Activated CD4-positive, alpha-beta T cell treated with anti-CD3 and anti-CD28 coated beads, Interleukin-2, amount 10 ng/mL, durations not matched to agents 7 days and 5 days (primary cell): ENCODE measurements at regions not wholly inside any gene's neighbourhood (a gene's known extent, or its start where the extent isn't known, plus 50 kb on each side); places are given as distances from the start of the nearest gene placed in this dataset.
"Not testable (repeated sequence)": the region's sequence is repeated elsewhere in the genome, so short reads cannot be mapped to it uniquely, and the experiment has no call there.

Source experiments
- CTCF ChIA-PET: fragments of 350-600 bp; sonication (Branson Sonifier 250); formaldehyde crosslinking; loops from one replicate; lab custom pipeline; 2021; ENCODE audit warnings: antibody characterized with exemption; lab: Charles Lee
- POLR2A ChIA-PET: fragments of 350-600 bp; sonication (Branson Sonifier 250); formaldehyde crosslinking; loops from one replicate; lab custom pipeline; 2021; ENCODE audit warnings: antibody characterized with exemption; lab: Charles Lee
- DNase-seq: peaks from one replicate; pipeline ENCODE4 v3.0.0-alpha.2; 2020
- H3K27ac Mint-ChIP-seq: one replicate; pipeline ENCODE4 v1.8.0; 2021; ENCODE audit warnings: mild to moderate bottlenecking, moderate library complexity, mixed read lengths
- H3K27me3 Mint-ChIP-seq: one replicate; pipeline ENCODE4 v1.8.0; 2021; ENCODE audit warnings: mixed read lengths
- H3K36me3 Mint-ChIP-seq: one replicate; pipeline ENCODE4 v1.8.0; 2021; ENCODE audit warnings: low read depth, mixed read lengths
- H3K4me1 Mint-ChIP-seq: one replicate; pipeline ENCODE4 v1.8.0; 2021; ENCODE audit warnings: mixed read lengths
- H3K4me3 Mint-ChIP-seq: one replicate; pipeline ENCODE4 v1.8.0; 2021; ENCODE audit warnings: mild to moderate bottlenecking, moderate library complexity, mixed read lengths
- H3K9me3 Mint-ChIP-seq: one replicate; pipeline ENCODE4 v1.8.0; 2021; ENCODE audit warnings: mixed read lengths

DNA sequence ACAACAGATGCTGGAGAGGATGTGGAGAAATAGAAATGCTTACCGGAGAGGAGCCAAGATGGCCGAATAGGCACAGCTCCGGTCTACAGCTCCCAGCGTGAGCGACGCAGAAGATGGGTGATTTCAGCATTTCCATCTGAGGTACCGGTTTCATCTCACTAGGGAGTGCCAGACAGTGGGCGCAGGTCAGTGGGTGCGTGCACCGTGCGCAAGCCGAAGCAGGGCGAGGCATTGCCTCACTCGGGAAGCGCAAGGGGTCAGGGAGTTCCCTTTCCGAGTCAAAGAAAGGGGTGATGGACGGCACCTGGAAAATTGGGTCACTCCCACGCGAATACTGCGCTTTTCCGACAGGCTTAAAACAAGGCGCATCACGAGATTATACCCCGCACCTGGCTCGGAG, 182.2 kb upstream of the CMC1 start:
- POLR2A ChIA-PET, H3K9me3 Mint-ChIP-seq, H3K4me1 Mint-ChIP-seq, H3K4me3 Mint-ChIP-seq, DNase-seq, H3K27me3 Mint-ChIP-seq, H3K27ac Mint-ChIP-seq, H3K36me3 Mint-ChIP-seq, CTCF ChIA-PET: not testable (repeated sequence)

GRCh38 chr3:28066020-28066419, 175.4 kb upstream of the CMC1 start:
- ChIA-PET POLR2A (no interaction called here), CTCF (no interaction called here)
- no peak overlapping the region for H3K4me3 Mint-ChIP-seq
- H3K27ac Mint-ChIP-seq, result no peak overlapping the region
- DNase-seq, result no peak
- H3K36me3 Mint-ChIP-seq, result no peaks in the 10 kb centered on the region
- no peaks in the 10 kb centered on the region for H3K27me3 Mint-ChIP-seq
- H3K4me1 Mint-ChIP-seq, result no peaks in the 10 kb centered on the region
- no peaks in the 10 kb centered on the region for H3K9me3 Mint-ChIP-seq

DNA sequence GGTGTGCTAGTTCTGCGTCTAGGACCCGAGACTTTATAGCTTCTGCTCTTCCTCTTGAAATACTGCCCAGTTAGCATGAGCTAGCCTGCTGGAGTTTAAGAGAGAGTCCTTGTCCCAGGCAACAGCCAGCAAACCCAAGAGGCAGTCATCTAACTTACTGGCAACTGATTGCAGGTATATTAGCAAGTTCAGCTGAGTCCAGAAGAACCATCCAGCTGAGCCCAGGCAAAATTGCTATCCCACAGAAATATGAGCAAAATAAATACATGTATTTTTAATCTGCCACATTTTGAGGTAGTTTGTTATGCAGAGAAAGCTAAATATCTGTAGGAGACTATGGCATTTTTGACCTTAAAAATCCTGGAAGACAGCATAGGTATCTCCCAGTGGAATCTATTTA, 174.4 kb upstream of the CMC1 start:
- Mint-ChIP-seq H3K27me3 (no peaks in the 10 kb centered on the region), H3K9me3 (no peaks in the 10 kb centered on the region), H3K36me3 (no peaks in the 10 kb centered on the region), H3K27ac (no peak overlapping the region), H3K4me1 (no peaks in the 10 kb centered on the region), H3K4me3 (no peak overlapping the region)
- DNase-seq, result no peak
- ChIA-PET POLR2A (no interaction called here), CTCF (interaction anchor here (1.1 kb wide), 1 partner anchor 97 kb away, joined by 3 read pairs; no protein-coding TSS in a partner anchor)

- Mint-ChIP-seq H3K4me3 (no peak overlapping the region), H3K27ac (no peak overlapping the region), H3K4me1 (no peaks in the 10 kb centered on the region), H3K27me3 (no peaks in the 10 kb centered on the region), H3K36me3 (no peaks in the 10 kb centered on the region), H3K9me3 (no peaks in the 10 kb centered on the region)
- CTCF ChIA-PET, result no interaction called here
- POLR2A ChIA-PET, result no interaction called here
- no peak for DNase-seq
Observed at GRCh38 chr3:28068342-28068741, 173.1 kb upstream of the CMC1 start.

DNA sequence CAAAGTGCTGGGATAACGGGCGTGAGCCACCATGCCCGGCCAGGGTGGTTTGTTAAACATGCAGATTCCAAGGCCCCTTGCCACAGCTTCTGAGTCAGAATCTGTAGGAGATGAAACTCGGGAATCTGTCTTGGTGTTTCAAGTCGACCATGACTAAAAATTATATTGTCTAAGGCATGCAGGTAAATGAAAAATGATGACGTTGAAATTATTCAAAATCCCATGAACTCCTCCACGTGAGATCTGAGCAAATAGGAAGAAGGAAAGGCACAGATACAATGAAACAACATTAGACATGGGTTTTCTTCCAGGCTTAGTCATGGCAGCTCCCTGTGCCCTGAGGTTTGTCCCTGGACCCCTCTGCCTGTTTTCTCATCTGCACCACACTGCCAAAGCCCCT, 172.0 kb upstream of the CMC1 start:
- Mint-ChIP-seq H3K27ac (no peak overlapping the region), H3K9me3 (no peaks in the 10 kb centered on the region), H3K4me3 (no peak overlapping the region), H3K27me3 (no peaks in the 10 kb centered on the region), H3K36me3 (no peaks in the 10 kb centered on the region), H3K4me1 (no peaks in the 10 kb centered on the region)
- DNase-seq, result no peak
- ChIA-PET CTCF (no interaction called here), POLR2A (no interaction called here)

DNA sequence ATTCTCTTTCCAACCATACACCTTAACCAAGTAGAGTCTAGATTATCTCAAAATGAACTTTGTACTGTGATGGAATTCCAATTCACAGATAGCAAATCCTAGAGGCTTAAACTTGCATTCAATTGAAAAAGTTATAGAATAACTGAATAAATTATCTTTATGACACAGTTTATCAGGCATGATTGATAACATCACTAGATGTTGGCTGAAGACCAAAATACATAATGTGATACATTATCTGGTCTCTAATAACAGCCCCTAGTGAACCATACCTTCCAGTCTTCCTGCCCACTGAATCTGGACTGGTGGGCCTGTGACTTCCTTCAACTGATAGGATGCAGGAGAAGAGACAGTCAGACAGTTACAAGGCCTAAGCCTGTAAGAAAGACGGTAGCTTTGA, 165.2 kb upstream of the CMC1 start:
- Mint-ChIP-seq H3K36me3 (no peaks in the 10 kb centered on the region), H3K27ac (no peak overlapping the region)
- CTCF ChIA-PET, result interaction anchor here (1.1 kb wide), 1 partner anchor 9 kb away, joined by 3 read pairs; no protein-coding TSS in a partner anchor

DNA sequence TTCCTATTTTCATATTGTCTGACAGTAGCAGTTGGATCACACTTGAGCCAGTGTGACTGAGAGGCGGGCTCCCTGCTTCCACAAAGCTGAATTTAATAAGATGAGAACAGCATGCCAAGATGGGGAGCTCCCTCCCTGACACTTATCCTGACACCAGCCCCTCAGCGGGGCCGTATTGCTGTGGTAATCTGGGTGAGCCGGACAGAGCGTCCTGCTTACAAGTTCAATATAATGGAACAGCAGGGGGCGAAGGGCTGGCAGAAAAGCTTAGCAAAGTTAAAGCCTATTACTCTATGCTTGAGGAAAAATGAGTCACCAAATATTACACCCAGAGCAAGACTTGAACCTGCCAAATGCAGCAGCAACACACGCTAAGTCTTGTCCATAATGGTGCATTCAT, 163.8 kb upstream of the CMC1 start:
- no peak overlapping the region for H3K4me3 Mint-ChIP-seq
- POLR2A ChIA-PET, result no interaction called here
- no peaks in the 10 kb centered on the region for H3K36me3 Mint-ChIP-seq
- H3K9me3 Mint-ChIP-seq, result no peaks in the 10 kb centered on the region
- H3K27ac Mint-ChIP-seq, result no peak overlapping the region
- H3K4me1 Mint-ChIP-seq, result no peaks in the 10 kb centered on the region
- H3K27me3 Mint-ChIP-seq, result no peaks in the 10 kb centered on the region
- no peak for DNase-seq
- CTCF ChIA-PET, result no interaction called here

More for the DNA sequence above, 165.2 kb upstream of the CMC1 start:
- H3K9me3 Mint-ChIP-seq, result no peaks in the 10 kb centered on the region
- no peaks in the 10 kb centered on the region for H3K4me1 Mint-ChIP-seq
- no peaks in the 10 kb centered on the region for H3K27me3 Mint-ChIP-seq
- no peak overlapping the region for H3K4me3 Mint-ChIP-seq
- DNase-seq, result no peak
- POLR2A ChIA-PET, result no interaction called here

GRCh38 chr3:28078536-28078935, 162.9 kb upstream of the CMC1 start:
- Mint-ChIP-seq H3K27me3 (no peaks in the 10 kb centered on the region), H3K4me3 (no peak overlapping the region), H3K27ac (no peak overlapping the region), H3K36me3 (no peaks in the 10 kb centered on the region), H3K9me3 (no peaks in the 10 kb centered on the region), H3K4me1 (no peaks in the 10 kb centered on the region)
- CTCF ChIA-PET, result no interaction called here
- POLR2A ChIA-PET, result no interaction called here
- DNase-seq, result no peak

DNA sequence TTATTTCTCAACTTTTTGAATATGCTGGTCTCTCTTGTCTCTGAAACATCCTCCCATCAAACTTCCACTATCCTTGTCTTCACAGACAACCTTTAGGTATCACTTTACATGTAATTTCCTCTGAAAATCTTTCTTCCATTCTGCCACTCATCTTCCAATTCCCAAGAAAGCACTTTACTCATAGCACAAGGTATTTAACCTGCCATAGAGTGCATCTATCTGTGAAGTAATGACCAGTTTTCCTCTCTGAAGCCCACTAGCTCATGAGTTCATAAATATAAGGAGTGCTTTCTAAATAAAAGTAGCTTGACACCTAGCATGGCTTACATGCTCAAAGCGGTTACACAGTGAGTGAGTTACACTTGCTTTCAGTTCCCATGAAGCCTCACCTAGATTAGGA, 160.7 kb upstream of the CMC1 start:
- no peaks in the 10 kb centered on the region for H3K9me3 Mint-ChIP-seq
- H3K27ac Mint-ChIP-seq, result no peak overlapping the region
- POLR2A ChIA-PET, result no interaction called here
- CTCF ChIA-PET, result interaction anchor here (2.3 kb wide), 1 partner anchor 48 kb away, joined by 5 read pairs; no protein-coding TSS in a partner anchor
- H3K4me3 Mint-ChIP-seq, result no peak overlapping the region
- H3K4me1 Mint-ChIP-seq, result no peaks in the 10 kb centered on the region
- no peak for DNase-seq
- no peaks in the 10 kb centered on the region for H3K27me3 Mint-ChIP-seq
- H3K36me3 Mint-ChIP-seq, result no peaks in the 10 kb centered on the region

- CTCF ChIA-PET, result interaction anchor here (2.3 kb wide), 1 partner anchor 47 kb away, joined by 5 read pairs; no protein-coding TSS in a partner anchor
- H3K36me3 Mint-ChIP-seq, result no peaks in the 10 kb centered on the region
- H3K27ac Mint-ChIP-seq, result no peak overlapping the region
- H3K9me3 Mint-ChIP-seq, result no peaks in the 10 kb centered on the region
- POLR2A ChIA-PET, result no interaction called here
- no peaks in the 10 kb centered on the region for H3K27me3 Mint-ChIP-seq
- H3K4me3 Mint-ChIP-seq, result no peak overlapping the region
- H3K4me1 Mint-ChIP-seq, result no peaks in the 10 kb centered on the region
- DNase-seq, result no peak
Observed at GRCh38 chr3:28081533-28081947, 159.9 kb upstream of the CMC1 start.

DNA sequence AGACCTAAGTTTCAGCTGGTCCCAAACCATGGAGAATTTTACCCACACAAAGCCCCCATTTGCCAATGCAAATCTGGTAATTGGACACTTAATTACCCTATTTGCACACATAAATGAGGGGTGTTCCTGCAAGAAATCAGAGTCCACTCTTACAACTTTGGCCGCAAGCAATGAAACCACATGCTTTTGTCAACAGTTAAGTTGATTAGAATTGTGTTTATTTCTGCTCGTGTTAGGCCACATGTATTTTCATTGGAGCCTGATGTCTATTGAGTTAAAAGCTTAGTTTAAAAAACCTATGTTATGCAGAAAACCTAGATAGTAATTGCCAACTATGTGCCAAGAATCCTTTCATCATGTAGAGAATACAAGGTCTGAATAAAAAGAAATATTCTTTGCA, 153.8 kb upstream of the CMC1 start:
- Mint-ChIP-seq H3K4me3 (no peak overlapping the region), H3K27ac (no peak overlapping the region), H3K4me1 (no peaks in the 10 kb centered on the region), H3K36me3 (no peaks in the 10 kb centered on the region), H3K27me3 (no peaks in the 10 kb centered on the region), H3K9me3 (no peaks in the 10 kb centered on the region)
- DNase-seq, result no peak
- ChIA-PET POLR2A (no interaction called here), CTCF (no interaction called here)

DNA sequence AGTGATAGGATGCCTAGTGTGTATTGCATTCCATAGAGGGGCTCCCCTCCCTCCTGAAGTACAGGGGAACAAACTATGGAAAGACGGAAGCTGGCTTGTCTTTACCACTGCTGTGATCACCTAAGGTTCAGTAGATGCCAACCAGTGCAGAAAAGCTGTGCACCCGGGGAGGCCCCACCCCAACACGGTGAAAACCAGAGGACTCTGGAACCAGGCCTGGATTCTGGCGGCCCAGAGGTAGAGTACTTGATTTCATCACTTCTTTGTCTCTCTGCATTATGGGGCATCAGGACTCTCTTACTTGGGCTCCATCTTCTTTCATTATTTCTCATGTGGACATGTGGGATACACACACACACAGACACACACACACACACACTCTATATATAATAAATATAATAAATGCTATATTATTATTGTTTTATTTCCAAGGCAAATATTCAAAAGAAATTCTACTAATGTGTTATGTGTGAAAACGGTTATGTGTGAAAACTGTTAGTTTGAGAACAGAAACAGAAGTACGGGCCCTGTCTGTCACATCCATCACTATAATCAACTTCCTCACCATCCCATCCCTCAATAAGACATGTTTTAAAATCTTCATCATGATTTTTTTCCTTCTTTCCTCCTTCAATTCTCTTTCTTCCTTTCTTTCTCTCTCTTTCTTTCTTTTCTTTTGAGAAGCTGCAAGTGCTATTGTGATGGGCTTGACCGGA, 152.4 kb upstream of the CMC1 start:
- Mint-ChIP-seq H3K9me3 (peaks cover 3% of the 10 kb centered on the region), H3K4me1 (no peaks in the 10 kb centered on the region), H3K36me3 (no peaks in the 10 kb centered on the region), H3K4me3 (no peak overlapping the region), H3K27ac (no peak overlapping the region), H3K27me3 (no peaks in the 10 kb centered on the region)
- POLR2A ChIA-PET, result no interaction called here
- CTCF ChIA-PET, result no interaction called here
- no peak for DNase-seq

GRCh38 chr3:28089527-28089897, 151.9 kb upstream of the CMC1 start:
- CTCF ChIA-PET, result no interaction called here
- DNase-seq, result no peak
- peaks cover 8% of the 10 kb centered on the region for H3K9me3 Mint-ChIP-seq
- H3K27ac Mint-ChIP-seq, result no peak overlapping the region
- H3K4me1 Mint-ChIP-seq, result no peaks in the 10 kb centered on the region
- no peak overlapping the region for H3K4me3 Mint-ChIP-seq
- H3K36me3 Mint-ChIP-seq, result no peaks in the 10 kb centered on the region
- H3K27me3 Mint-ChIP-seq, result no peaks in the 10 kb centered on the region
- POLR2A ChIA-PET, result no interaction called here

DNA sequence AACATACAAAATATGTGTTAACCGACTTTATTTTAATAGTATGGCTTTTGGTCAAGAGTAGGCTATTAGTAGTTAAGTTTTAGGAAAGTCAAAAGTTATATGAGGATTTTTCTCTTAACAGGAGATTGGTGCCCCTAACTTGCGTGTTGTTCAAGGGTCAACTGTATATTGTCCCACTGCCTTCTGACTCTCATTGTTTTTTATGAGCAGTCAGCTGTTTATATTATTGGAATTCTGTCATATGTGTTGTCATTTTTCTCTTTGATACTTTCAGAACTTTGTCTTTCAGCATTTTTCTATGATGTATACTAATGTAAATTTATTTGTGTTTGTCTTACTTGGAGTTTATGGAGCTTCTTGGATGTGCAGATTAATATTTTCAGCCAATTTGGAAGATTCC, 142.1 kb upstream of the CMC1 start:
- no peak for DNase-seq
- H3K36me3 Mint-ChIP-seq, result no peaks in the 10 kb centered on the region
- no peak overlapping the region for H3K27ac Mint-ChIP-seq
- peaks cover 28% of the 10 kb centered on the region for H3K9me3 Mint-ChIP-seq
- H3K27me3 Mint-ChIP-seq, result no peaks in the 10 kb centered on the region
- H3K4me3 Mint-ChIP-seq, result no peak overlapping the region
- CTCF ChIA-PET, result no interaction called here
- H3K4me1 Mint-ChIP-seq, result no peaks in the 10 kb centered on the region
- POLR2A ChIA-PET, result no interaction called here
